ENCODE measurements at regions not wholly inside any gene's neighbourhood (a gene's known extent, or its start where the extent isn't known, plus 50 kb on each side); places are given as distances from the start of the nearest gene placed in this dataset.

DNA sequence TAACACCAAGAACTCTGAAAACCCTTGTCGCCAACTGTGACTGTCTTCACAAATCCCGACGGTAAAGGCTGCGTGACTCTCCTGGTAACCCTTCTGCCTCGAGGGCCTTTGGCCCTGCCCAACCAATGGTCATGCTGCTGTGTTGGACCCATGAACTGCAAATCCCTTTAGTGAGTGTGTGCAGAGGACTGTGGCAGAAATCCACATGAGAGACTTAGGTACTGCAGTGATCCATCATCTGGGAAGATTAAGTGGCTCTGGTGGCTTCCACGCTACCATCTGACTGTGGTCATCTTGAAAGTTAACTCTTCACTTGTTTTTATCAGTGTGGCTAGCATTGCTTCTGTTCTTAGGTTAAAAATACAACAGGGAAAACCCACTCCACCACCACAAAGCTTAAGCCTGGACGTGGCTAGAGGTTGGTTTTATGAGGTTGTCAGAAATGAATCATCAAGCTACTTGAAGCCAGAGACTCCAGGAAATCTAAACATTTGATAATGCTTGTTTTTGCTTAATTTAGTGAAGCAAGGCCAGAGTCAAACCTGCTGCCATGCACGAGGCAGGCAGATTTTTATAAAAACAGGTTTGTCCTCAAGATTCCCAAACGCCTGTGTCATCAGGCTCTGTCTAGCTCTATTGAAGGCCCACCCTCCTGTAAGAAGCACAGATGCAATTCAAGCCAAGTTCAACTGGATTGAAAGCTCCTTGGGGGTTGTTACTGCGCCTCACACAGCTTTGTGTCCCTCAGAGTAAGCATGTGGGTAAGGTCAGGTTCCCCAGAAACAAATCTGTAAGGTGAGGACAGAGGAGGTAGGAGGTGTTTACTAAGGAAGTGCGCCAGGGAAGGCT is 52.7 kb upstream of the ERCC6L2 start:
- peak; percentile 98 for DNase-seq (ENCODE audit: low read depth)

DNA sequence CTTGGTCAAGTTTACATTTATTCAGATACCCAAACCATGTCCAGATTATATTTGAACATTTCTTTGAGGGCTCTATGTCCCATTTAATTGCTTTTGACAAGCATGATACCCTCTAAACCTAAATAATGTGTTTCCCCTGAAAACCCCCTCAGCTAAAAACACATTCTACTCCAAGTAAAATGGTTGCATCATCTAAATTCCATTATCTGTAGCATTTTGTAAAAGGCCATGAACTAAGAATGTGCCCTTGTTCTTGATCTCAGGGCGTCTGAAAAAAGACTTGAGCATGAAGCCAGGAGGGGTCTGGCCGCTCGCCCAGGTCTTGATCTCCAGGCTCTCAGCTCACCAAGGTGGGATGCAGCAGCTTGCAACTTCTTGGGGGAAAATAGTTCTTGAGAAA is 53.5 kb upstream of the ERCC6L2 start:
- no peak for DNase-seq (ENCODE audit: low read depth)

DNA sequence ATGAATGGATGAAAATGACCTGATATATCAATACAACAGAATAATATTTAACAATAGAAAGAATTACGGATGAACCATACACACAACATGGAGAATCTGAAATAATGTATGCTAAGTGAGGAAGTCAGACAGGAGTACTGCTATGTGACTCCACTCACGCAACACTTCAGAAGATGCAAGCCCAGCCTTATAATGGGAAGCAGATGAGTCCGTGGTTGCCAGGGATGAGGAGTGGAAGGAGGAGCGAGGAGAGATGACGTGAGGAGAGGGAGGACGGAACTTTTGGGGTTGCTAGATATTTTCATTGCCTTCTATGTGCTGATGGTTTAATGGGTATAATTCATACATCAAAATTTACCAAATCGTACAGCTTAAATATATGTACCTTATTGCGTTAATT is 55.4 kb upstream of the ERCC6L2 start:
- DNase-seq (ENCODE audit: low read depth) = no peak

GRCh38 chr9:95819636-95820035 is 55.9 kb upstream of the ERCC6L2 start:
- no peak for DNase-seq (ENCODE audit: low read depth)

DNA sequence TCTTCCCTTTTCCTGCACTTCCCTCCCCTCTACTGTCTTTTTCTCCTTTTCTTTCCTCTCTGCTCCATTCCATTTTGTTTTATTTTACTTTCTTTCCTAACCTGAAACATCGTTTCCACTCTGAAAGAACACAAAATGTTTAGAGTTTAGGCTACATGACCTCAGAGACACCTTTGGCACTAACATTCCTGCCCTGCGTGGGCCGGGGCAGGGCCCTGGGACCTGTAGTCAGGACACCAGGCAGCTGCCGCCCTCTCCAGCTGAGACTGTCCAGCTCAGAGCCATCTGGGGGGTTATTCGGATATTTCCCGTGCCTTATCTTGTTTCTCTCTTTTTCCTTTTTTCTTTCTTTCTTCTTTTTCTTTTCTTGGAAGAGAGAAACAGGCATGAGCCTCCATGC is 58.3 kb upstream of the ERCC6L2 start:
- no peak for DNase-seq (ENCODE audit: low read depth)

DNA sequence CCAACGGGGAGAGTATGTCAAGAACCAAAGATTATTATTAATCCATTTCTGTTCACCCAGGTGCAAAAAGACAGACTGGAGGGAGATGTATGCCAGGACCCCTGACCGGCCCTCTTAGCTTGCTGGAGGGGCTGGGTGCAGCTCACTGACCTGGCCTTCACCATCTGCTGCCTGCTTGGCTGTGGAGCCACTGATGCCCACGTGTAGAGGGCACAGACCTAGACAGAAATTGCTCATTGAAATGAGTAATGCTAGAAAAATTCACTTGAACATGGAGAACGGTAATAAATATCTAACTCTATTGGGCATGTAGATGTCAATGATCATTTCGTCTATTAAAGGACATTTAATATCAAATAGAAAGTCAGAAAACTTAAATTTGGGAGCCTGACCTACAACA is 58.8 kb upstream of the ERCC6L2 start:
- DNase-seq (ENCODE audit: low read depth) = peak; percentile 77

GRCh38 chr9:95815961-95816360 is 59.5 kb upstream of the ERCC6L2 start:
- no peak for DNase-seq (ENCODE audit: low read depth)

DNA sequence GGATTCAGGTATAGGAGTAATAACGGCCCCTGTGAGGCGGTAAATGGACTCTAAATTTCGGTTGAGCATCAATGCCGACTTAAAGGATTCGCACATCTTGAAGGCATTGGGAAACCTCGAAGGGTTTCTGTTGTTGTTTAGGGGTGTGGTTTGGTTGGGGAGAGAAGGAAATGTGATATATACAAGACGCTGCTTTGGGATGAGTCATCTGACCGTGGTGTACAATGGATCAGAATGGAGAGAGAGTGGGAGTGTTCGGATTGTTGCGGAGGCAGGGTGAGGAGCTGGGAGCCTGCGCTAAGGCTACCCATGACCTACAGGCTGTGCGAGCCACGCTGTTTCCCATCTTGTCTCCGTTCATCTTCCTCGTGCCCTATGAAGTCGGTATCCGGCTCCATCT is 60.4 kb upstream of the ERCC6L2 start:
- peak; percentile 25 for DNase-seq (ENCODE audit: low read depth)

DNA sequence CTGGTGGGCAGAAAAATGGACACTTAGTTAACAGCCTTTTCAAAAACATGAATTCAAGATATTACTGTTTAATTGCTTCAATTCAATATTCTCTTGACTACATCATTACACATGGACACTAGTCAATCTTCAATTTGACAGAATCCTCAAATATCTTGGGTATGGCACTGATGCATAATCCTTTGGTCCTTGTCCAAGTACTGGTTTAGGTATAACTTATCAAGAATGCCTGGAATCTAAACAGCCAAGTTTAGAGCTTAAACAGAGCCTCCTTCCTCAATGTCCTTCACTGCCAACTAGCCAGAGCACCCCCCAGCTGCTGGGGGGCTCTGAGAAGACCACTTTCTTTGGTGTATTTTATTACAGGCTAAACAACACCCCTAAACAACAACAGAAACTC is 61.6 kb upstream of the ERCC6L2 start:
- DNase-seq (ENCODE audit: low read depth) = peak; percentile 77

DNA sequence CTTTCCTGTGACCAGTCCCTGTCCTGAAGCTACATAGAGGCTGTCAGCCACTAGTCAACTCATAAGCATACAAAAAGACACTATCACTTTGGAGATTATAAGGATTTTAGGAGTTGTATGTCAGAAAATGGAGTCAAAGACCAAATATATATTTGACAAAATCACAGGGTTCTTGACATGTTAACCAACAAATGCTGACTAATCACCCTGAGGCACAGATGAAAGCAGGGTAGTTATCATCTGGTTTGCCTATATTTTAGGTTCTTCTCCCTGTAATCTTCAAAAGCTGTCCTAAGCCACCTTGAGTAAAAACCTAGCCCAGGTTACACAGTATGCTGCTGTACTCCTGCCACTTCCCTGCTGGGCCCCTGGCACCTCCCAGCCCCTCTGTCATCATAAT is 64.7 kb upstream of the ERCC6L2 start:
- no peak for DNase-seq (ENCODE audit: low read depth)

DNA sequence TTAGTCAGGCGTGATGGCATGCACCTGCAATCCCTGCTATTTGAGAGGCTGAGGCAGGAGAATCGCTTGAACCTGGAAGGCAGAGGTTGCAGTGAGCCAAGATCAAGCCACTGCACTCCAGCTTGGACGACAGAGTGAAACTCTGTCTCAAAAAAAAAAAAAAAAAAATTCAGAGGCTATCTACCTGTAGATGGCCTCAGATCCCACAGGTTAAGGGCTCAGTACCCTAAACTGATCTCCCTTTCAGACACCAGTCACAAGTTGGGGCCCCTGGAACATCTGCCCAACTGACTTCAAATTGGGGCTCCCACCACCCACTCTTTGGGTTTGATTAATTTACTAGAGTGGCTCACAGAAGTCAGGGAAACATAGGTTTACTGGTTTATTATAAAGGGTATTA is 65.4 kb upstream of the ERCC6L2 start:
- no peak for DNase-seq (ENCODE audit: low read depth)

- DNase-seq (ENCODE audit: low read depth) = no peak
These were observed 65.8 kb upstream of the ERCC6L2 start for GRCh38 chr9:95809686-95810085.

GRCh38 chr9:95808011-95808410 is 67.5 kb upstream of the ERCC6L2 start:
- DNase-seq (ENCODE audit: low read depth) = peak; percentile 75

GRCh38 chr9:95807326-95807947 is 68.1 kb upstream of the ERCC6L2 start:
- peak; percentile 51 for DNase-seq (ENCODE audit: low read depth)

- DNase-seq (ENCODE audit: low read depth) = no peak
These were observed 72.3 kb upstream of the ERCC6L2 start for GRCh38 chr9:95803197-95803596.

DNA sequence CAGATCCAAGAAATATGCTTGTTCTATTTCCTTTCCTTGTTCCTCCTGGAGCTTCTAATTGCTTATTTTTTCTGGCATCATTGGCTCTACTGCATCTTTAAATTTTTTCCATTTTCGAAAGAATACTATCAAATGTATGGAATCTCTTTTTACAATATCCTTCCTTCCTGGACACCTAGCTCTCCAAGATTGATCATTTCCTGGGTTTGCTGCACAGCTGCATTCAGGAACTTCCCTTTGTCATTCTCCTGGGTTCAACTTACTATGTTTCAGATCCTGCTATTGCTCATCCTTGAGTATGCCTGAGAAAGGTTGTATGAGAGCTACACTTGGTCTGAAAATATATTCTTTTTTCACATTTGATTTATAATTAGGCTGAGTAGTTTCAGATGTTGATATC is 73.7 kb upstream of the ERCC6L2 start:
- no peak for DNase-seq (ENCODE audit: low read depth)

DNA sequence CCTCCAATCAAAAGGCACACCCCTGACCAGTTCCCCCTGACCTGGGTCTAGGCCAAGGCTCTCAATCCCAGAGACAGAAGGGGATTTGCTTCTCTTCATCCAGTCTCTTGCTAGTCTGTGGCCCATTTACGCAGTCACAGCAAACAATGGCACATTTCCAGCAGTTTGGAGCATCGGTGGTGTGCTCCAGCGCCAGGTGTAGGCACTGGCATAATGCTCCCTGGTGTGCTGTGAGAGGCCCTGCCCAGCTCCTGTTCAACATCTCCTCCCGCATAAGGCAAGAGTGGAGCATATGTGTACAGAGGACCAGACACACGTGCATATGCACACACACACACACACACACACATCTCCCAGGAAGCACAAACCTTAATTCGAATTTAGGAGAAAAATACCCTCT is 79.5 kb upstream of the ERCC6L2 start:
- no peak for DNase-seq (ENCODE audit: low read depth)

DNA sequence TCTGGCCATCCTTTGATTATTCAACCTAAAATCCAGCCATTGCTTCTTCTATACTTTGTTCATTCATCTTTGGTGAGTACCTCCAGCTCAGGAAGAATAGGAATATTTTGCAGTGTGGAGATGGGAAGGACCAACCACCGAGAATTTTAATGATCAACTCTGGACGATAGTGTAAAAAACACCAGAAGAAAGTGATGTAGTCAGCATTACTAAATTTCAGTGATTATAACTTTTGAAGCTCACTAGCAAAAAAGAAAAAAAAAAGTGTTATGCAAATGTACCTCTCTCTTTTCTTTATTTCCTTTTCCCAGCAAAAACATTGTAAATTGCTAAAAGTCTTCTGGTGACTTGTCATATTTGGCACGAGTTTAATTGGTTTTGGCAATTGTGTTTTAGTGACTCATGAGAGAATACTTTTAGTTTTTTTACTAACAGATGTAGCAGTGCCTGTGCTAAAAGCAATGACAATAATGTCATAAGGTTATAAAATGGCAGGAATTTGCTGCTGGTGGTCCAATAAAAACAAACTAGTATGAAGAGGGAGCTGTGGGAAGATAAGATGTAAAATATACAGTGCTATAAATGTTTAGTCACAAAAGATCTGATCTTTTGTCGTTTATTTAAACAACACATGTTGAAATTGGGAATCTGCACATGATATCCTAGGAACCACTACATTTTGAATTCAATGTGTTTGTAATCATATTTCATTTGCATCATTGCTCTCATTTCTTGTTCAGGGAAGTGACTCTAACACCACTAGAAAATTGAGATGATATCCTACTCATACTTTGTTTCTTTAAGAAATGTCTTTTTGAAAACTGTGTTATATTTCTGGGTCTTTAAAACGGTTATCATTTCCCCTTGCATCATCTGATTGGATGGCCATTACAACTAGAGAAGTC is 81.3 kb upstream of the ERCC6L2 start:
- peak; percentile 92 for DNase-seq (ENCODE audit: low read depth)

GRCh38 chr9:95791695-95792094 is 83.8 kb upstream of the ERCC6L2 start:
- no peak for DNase-seq (ENCODE audit: low read depth)

- no peak for DNase-seq (ENCODE audit: low read depth)
These were observed 84.2 kb upstream of the ERCC6L2 start for GRCh38 chr9:95791286-95791685.

GRCh38 chr9:95788521-95788991 is 86.9 kb upstream of the ERCC6L2 start:
- DNase-seq (ENCODE audit: low read depth) = no peak

- DNase-seq (ENCODE audit: low read depth) = no peak
These were observed 87.5 kb upstream of the ERCC6L2 start for GRCh38 chr9:95788021-95788420.

Measured in renal cortical epithelial cell (primary cell).